Bone marrow (tissue), 2 donors: ENCODE measurements at regions not wholly inside any gene's neighbourhood (a gene's known extent, or its start where the extent isn't known, plus 50 kb on each side); places are given as distances from the start of the nearest gene placed in this dataset.

Experiments used
- DNase-seq, 2 donors: peaks; one replicate each; lab custom pipeline; 2025; lab: John Stamatoyannopoulos, UW

GRCh38 chr3:36192901-36193300 is 187.4 kb upstream of the STAC start:
- DNase-seq = no peak

- no peak for DNase-seq
Observed at GRCh38 chr3:36193448-36193847, 186.9 kb upstream of the STAC start.

GRCh38 chr3:36196058-36196457 is 184.2 kb upstream of the STAC start:
- no peak for DNase-seq

GRCh38 chr3:36197151-36197550 is 183.2 kb upstream of the STAC start:
- DNase-seq = no peak

- no peak for DNase-seq
Observed at GRCh38 chr3:36201546-36201945, 178.8 kb upstream of the STAC start.

- no peak for DNase-seq
Observed at GRCh38 chr3:36206956-36207580, 173.2 kb upstream of the STAC start.

GRCh38 chr3:36210840-36211651 is 169.3 kb upstream of the STAC start:
- no peak for DNase-seq

GRCh38 chr3:36211652-36211999 is 168.7 kb upstream of the STAC start:
- no peak for DNase-seq

GRCh38 chr3:36212251-36212650 is 168.1 kb upstream of the STAC start:
- DNase-seq = no peak

GRCh38 chr3:36214460-36214859 is 165.8 kb upstream of the STAC start:
- DNase-seq = no peak

GRCh38 chr3:36215241-36215640 is 165.1 kb upstream of the STAC start:
- no peak for DNase-seq

- no peak for DNase-seq
Observed at GRCh38 chr3:36219398-36219797, 160.9 kb upstream of the STAC start.

GRCh38 chr3:36220173-36220572 is 160.1 kb upstream of the STAC start:
- no peak for DNase-seq

- DNase-seq = no peak
Observed at GRCh38 chr3:36221975-36222374, 158.3 kb upstream of the STAC start.

GRCh38 chr3:36227980-36228379 is 152.3 kb upstream of the STAC start:
- DNase-seq = no peak

- no peak for DNase-seq
Observed at GRCh38 chr3:36229496-36229895, 150.8 kb upstream of the STAC start.

- no peak for DNase-seq
Observed at GRCh38 chr3:36232797-36233489, 147.4 kb upstream of the STAC start.

GRCh38 chr3:36244728-36245127 is 135.6 kb upstream of the STAC start:
- DNase-seq = no peak

GRCh38 chr3:36248374-36248773 is 131.9 kb upstream of the STAC start:
- DNase-seq = no peak

- DNase-seq = no peak
Observed at GRCh38 chr3:36250191-36250590, 130.1 kb upstream of the STAC start.

- DNase-seq = no peak
Observed at GRCh38 chr3:36257158-36257852, 123.0 kb upstream of the STAC start.

GRCh38 chr3:36258421-36258820 is 121.9 kb upstream of the STAC start:
- DNase-seq = no peak

GRCh38 chr3:36259580-36259979 is 120.7 kb upstream of the STAC start:
- DNase-seq = no peak
